GM21786 (cell line): ENCODE measurements at regions not wholly inside any gene's neighbourhood (a gene's known extent, or its start where the extent isn't known, plus 50 kb on each side); places are given as distances from the start of the nearest gene placed in this dataset.
"Not testable (repeated sequence)": the region's sequence is repeated elsewhere in the genome, so short reads cannot be mapped to it uniquely, and the experiment has no call there.

ENCODE experiments used
- ATAC-seq: cut with Tn5 transposase; IDR thresholded peaks from one replicate; pipeline ENCODE4 v1.9.1; 2021; ENCODE audit not compliant: unreplicated experiment

DNA sequence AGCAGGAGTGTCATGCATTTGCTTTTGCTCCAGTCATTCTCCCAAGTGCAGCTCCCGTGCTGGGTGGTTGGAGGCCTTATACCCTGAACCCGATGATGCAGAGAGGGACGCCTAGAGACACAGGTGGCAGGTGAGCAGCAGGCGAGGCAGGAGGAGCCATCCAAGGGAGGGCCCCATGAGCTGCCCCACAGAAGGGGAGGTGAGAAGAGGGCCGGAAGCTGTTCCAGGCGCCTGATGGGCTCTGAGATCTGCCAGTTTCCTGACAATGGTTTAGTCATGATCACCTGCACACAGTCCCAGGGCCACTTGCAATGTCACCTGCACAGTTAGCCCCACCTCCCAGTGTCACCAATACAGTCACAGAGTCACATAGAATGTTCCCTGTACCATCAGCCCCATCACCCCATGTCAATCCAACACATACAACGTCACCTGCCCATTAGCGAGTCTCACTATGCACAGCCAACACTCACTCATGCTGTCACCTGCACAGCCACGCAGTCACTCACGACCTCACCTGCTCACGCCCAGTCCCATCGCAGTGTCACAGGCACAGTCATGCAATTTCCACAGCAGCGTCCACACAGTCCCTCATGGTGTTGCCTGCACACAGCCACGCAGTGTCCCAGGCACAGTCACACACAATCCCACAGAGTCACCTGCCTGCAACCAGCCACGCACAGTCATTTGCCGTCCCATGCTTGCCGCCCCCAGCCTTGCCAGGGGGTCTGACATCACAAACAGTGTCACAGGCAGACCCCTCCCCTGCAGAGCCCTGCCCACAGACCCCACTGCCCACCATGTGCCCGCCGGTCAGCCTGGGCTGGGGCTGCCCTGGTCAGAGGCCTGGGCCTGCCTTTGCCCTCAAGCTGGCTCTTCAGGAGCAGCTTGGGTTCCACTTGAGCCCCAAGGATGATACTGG, 113.4 kb downstream of the LHX2 start:
- ATAC-seq = no peak

DNA sequence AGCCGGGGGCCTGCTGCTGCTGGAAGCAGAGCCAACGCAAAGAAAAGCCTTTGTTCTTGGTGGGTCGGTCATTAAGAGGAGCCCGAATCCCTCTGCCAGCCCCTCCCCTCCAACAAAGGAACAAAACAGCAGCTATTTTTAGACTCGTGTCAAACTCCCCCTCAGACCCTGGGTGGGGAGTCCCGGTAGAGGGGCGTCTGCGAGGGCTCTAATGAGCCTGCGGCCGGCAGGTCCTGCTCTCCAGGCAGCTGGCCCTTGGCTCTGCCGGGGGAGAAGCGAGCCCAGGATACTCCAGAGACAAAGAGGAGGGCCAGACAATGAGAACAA, 114.0 kb downstream of the LHX2 start:
- ATAC-seq = no peak

DNA sequence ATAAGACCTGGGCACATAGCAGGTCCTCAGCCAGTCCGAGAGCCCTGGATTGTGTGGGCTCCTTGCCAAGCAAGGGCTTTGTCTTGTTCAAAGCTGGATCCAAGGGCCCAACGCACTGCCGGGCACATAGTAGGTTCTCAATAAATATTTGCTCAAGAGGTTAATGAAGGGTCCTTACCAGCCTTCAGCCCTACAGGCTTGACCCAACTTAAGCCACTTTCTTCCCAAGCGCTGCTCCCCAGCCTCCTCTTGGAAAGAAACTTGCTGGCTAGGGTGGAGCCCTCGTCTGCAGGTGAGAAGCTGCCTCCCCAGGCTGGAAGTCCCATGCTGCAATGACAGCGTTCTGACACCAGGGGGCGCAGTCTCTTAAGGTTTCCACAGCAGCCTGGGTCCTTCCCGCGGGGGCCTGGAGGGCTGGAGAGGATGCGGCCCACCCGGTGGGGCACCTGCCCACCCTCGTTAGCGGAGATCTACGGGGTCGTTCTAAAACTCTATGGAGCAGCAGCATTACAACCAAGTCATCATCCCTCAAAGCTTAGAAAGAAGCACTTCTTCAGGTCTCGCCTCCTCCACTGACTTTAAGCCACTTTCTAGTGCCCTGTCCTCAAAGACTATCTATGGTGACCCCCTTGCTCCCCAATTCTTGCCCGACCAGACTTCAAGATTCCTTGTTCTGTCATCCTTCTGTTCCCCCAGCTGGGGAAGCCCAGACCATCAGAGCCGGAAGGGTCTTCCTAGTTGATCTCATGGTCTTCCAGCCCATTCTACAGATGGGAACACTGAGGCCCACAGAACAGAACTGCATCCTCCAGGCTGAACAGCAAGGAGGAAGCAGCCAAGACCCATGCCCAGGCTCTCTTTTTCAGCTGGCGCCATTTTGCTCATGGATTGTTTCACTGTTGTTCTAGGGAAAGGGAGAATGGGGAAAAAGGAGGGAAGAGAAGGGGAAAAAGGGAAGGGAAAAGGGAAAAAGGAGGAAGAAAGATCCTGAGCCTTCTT, 115.4 kb downstream of the LHX2 start:
- no peak for ATAC-seq

DNA sequence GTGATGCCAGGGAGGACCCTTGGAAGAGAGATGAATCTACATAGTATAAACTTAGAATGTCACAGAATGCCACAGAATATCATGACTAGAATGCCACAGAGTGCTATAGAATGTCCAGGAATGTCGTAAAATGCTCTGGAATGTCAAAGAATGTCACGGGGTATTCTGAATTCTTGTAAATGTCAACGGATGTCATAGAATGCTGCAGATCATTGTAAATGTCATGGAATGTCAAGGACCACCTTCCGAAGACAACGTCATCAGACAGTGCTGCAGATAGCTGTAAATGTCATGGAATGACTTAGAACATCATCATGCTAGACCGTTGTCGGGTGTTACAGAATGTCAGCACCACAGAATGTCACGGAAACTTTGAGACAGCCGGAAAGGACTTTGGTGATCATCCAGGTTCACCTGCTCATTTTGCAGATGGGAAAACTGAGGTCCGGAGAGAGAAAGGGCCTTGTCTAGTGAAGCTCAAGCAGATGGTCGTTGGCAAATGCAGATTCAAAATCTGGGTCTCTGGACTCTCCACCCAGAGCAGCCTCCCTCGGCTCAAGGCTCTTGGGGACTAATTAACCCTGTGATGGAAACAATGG, 117.1 kb downstream of the LHX2 start:
- ATAC-seq = no peak

DNA sequence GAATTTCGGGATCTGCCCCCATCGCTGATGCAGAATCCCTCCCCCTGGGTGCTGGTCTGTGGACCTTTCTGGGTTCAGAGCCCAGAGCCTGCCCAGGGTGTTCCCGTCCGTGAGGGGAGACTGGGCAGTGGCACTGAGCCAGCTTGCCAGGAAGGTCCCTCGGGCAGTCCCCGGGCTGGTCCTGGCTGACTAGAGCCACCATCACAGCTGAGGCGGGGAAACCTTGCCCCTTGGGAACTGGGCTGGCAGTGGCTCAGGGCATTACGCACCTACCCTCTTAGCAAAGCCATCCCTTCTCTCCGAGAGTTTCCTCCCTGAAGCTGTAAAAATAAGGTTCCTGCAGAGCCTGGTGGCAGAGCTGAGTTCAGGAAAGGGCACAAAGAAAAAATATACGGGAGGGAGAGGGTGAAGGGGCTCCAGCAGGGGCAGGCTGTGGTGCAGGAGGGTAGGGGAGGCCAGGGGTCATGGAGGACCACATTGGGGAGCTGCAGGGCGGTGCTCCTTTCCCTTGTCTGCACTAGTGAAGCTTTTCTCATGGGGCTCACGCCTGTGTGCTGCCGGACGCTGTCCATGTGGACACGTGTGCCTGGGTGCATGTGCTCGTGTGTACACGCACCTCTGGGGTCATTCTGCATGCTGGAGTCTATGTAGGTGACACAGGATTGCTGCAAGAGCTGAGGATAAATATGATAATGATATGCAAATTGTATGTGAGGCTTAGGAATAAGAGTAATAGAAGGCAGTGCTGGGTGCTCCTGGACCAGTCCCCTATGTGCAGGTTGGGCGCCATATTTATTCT, 118.9 kb downstream of the LHX2 start:
- no peak for ATAC-seq

DNA sequence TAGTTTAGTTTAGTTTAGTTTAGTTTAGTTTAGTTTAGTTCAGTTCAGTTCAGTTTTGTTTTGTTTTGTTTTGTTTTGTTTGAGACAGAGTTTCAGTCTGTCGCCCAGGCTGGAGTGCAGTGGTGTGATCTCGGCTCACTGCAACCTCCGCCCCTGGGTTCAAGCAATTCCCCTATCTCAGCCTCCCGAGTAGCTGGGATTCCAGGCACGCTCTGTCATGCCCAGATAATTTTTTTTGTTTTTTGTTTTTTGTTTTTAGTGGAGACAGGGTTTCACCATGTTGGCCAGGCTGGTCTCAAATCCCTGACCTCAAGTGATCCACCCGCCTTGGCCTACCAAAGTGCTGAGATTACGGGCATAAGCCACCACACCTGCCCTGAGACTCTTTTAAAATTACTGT, 120.0 kb downstream of the LHX2 start:
- ATAC-seq = not testable (repeated sequence)

DNA sequence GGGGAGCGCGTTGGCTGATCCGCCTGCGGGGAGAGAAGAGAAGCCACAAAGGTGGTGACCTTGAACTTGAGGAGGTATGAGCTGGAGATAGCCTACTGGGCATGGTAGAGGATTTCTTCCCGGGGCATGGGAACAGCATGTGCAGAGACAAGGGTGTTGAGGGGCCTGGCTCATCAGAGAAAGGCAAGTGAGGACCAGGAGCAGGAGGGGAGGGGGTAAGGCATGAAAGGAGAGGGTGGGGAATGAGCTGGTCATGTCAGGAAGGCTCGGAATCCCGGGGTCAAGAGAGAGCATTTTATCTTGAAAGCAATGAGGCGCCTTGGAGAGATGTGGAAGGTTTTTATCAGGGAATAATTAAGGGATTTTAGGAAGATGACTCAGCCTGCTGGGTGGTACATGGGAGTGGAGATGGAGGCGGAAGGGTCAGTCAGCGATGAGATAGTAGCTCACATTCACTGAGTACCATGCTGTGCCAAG, 121.1 kb downstream of the LHX2 start:
- no peak for ATAC-seq

DNA sequence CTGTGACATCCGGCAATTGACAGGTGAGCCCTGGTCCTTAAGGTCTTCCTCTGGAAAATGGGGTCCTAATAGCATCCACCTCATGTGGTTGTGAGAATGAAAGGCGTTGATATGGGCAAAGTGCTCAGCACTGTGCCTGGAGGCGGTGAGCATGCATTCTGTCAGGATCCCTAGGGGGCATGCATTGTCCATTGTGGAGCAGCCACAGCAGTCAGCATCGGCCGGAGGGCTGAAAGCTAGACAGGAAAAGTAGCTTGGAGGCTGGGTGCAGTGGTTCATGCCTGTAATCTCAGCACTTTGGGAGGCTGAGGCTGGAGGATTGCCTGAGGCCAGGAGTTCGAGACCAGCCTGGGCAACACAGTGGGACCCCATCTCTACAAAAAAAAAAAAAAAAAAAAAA, 122.2 kb downstream of the LHX2 start:
- ATAC-seq = no peak

DNA sequence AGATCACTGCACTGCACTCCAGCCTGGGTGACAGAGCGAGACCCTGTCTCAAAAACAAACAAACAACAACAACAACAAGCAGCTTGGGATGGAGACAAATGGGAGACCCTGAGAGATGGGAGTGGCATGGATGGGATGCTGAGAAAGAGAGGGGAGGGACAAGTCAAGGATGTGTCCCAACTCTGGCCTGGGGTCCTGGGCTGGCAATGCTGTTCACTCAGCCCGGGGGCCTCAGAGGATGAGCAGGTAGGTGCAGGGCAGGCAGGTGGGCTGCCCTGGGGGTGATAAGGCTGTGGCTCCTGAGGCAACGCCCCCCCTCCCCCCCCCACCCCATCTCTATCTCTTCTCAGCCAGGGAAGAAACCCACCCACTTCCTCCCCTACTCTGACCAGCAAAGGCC, 123.0 kb downstream of the LHX2 start:
- no peak for ATAC-seq

DNA sequence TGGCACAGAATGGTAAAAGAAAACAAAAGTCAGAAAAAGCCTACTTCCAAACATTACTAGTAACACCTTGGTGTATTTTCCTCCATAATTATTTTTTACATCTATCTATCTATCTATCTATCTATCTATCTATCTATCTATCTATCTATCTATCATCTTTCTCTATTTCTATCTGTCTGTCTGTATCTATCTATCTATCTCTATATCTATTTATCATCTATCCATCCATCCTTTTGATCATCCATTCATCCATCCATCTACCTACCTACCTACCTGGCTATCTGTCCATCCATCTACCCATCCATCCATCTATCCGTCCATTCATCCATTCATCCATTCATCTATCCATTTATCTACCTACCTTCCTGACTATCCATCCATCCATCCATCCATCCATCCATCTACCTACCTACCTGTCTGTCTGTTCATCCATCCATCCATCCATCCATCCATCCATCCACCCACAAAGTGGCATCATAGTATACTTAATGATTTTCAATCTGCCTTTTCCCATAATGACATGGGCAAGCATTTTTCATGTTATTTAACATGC, 121.9 kb upstream of the NEK6 start:
- ATAC-seq = no peak

DNA sequence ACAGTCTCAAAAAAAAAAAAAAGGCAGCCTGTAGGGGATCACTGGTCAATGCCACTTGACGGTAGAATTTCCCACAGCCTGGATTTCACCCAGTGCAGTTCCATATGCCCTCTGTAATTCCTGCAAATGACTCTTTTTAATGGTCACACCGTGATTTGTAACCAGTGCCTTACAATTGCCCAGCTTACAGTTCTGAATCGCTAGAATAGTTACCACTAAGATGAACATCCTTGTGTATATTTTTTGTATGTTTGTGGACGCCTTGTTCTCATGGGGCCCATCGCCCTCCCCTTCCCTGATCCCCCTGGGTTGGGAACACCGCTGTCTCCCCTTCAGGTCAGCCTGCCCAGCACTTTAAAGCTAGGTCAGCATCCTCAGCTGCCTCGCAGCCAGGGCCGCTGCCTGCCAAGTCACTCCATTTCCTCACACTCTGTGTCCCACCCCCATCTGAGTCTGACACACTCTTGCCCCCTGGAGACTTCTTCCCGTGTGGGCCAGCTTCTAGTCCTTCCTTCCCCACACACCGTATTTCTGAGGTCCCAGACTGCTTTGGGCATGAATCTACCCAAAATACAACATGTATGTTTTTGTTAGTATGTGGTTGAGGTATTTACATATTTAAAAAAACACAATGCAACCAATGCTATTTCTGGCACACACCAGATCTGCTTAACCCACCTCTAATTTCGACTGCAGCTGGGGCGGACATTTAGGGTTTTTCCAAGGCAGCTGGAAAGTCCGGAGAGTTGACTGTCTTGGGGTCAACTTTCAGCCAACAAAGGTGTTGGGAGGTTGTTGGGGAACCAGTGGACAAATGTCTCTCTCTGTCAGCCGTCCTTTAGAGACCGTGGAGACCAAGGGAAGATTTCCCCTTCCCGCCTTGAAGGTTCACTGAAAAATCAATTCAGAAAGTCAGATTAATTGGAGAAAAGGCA, 120.5 kb upstream of the NEK6 start:
- ATAC-seq = peak; percentile 87

DNA sequence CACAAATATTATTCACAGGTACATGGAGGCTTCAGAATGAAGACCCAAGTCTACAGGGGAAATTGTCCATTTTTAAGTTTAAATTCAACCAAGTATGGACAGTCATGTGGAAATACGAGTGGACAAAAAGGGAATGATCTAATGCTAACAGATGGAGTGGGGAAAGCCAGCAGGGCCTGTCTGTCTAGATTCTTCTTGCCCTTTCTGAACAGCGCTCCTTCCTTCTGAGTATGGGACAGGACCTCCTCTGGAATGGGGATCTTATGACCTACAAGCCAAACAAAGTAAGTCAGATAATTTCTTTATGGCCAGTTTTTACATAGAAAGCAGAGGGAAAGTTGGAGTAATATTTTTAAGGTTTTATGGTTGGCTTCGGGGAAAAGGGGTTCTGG, 119.8 kb upstream of the NEK6 start:
- ATAC-seq = no peak

DNA sequence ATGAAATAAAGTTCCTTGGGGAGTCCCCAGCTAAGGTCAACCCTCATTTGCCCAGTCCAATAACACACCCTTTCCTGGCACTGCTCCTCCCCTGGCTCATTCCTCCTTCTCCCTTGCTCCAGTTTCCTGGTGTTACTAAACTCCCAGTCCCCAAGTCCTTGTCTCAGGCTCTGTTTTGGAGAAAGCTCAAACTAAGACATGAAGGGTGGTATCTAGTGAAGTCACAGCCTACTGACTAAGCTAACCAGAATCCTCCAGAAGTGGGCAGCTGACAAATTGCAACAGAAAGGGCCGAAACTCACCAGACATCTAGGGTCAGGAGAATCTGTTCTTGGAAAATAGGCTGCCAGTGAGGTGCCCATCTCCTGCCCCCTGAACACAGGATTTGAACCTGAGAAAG, 118.7 kb upstream of the NEK6 start:
- ATAC-seq = no peak

DNA sequence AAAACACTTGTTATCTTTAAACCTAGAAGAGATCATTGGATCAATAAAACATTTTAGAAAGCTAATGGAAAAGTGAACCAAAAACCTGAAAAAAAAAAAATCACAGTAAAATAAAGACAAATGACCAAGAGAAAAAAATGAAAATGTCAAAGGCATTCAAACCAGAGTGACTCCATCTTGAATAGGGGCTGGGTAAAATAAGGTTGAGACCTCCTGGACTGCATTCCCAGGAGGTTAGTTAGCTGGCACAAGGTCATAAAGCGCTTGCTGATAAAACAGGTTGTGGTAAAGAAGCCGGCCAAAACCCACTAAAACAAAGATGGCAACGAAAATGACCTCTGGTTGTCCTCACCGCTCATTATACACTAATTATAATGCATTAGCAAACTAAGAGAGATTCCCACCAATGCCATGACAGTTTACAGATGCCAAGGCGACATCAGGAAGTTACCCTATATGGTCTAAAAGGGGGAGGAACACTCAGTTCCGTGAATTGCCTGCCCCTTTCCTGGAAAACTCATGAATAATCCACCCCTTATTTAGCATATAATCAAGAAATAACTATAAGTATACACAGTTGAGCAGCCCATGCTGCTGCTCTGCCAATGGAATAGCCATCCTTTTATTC, 116.7 kb upstream of the NEK6 start:
- no peak for ATAC-seq

DNA sequence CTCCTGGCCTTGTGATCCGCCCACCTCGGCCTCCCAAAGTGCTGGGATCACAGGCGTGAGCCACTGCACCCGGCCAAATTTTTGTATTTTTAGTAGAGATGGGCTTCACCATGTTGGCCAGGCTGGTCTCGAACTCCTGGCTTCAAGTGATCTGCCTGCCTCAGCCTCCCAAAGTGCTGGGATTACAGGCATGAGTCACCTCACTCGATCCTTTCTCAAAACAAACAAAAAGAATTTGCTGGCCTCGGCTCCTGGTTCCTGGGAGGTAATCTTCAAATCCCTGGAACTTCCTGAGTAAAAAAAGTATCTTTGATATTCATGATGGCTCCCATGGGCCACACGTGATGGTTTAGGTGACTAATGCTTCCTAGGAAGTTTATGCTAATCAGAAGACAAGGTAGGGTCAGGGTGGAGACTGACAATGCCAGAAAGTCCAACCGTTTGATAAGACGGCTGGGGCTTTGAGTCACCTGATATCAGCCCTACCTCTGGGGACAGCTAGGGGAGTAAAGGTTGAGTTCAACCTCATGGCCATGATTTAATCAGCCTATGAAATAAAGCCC, 113.1 kb upstream of the NEK6 start:
- not testable (repeated sequence) for ATAC-seq

DNA sequence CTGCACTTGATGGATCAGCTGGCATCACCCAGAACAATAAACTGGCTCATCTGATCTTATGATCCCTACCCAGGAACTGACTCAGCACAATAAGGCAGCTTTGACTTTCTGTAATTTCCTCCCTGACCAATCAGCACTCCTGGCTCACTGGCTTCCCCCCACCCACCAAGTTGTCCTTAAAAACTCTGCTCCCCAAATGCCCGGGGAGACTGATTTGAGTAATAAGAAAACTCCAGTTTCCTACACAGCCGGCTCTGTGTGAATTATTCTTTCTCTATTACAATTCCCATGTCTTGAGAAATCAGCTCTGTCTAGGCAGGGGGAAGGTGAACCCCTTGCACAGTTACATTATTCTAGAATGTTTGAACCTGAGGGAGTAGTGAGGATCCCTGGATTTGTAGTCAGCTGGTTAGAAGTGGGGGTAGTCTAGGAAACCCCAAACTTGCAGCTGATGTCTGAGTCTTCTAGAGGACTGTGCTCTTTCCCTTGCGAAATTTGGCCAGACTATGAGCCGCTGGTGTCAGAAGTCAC, 111.7 kb upstream of the NEK6 start:
- ATAC-seq = no peak

DNA sequence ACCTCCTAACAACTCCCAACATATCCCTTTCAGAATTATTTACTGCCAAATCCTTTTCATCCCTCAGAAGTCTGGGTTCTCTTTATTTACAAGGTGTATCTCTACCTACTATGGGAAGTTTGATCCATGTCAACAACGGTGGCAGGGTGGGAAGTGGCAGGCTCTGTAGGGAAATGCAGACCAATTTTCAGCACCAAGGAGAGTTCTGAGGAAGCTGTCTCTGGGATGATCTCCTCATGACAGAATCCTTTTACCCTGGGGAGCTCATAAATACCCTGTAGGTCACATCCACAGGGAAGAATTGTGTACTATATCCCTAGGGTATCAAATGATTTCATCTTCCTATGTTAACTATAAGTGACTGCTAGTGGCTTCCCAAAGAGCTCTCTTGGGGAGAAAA, 107.8 kb upstream of the NEK6 start:
- ATAC-seq = no peak

DNA sequence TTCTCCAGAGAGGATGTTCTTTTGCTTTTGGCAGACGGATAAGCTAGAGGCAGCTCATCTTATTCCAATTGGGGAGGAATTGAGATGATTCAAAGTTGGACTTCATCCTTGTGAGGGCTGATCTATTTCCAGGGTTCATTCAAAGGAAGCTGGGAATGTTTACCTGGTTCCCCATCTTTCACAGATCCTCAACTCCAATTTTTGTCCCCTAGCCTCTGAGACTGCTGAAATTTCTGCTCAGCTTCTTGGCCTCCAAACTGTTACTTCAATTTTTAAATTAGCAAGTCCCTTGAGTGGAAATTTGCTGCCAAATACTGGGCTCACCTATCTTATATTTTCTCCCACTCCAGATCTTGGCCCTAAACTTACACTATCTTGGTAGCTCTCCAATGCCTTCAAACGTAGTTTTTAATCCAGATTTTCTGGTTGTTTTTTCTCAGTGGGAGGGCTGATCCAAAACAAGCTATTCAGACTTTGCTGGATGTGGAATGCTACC, 93.9 kb upstream of the NEK6 start:
- ATAC-seq = no peak
